Epithelial cell of esophagus (primary cell): ENCODE measurements at regions not wholly inside any gene's neighbourhood (a gene's known extent, or its start where the extent isn't known, plus 50 kb on each side); places are given as distances from the start of the nearest gene placed in this dataset.

Experiments
- DNase-seq: peaks from one replicate; pipeline ENCODE4 v3.0.0; 2010; ENCODE audit warnings: low read depth
- H3K4me3 ChIP-seq: 2 replicates; pipeline ENCODE4 v1.5.1; 2011; ENCODE audit warnings: mild to moderate bottlenecking, low read length, control low read depth
- TF ChIP-seq, protein P1 (sequence below): IDR thresholded peaks from 2 replicates; pipeline ENCODE4 v1.5.1; 2011; ENCODE audit warnings: low read depth, mild to moderate bottlenecking, low read length, control low read depth, inconsistent platforms; ENCODE audit not compliant: insufficient read depth; ENCODE audit errors: missing control alignments

DNA sequence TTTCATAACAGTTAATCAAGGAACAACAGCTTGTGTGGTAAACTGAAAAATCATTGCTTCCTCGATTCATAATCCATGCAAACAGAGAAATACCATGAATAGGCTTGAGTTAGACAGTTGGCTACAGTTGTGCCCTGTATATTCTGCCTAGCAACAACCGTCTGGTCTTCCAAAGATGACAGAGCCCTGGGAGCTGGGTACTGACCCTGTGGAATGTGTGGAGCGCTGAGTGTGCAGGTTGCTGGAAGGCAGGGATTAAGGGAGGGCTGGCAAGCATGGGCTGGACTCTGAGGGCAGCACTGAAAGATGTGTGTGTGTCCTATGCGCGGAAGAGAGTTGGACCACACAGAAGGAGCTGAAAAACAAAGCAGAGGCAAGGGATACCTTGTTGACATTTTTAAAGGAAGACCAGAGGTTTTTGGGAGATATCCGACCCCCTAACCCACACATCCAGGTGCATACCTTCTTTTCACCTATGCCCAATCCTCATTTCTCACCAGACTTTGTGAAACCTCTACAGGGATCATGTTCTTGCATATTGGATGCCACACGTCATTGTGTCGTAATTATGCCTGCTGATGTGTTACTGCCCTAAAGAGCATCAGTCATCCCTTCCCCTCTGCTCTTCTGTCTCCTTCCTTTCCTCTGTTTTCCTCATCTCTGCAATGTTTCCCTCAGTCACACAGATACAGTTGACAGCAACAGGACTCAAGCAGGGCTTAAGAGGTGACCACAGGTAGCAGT lies 58.2 kb upstream of the VGLL2 start:
- no peak overlapping the region for H3K4me3 ChIP-seq
- TF ChIP-seq, protein P1, sequence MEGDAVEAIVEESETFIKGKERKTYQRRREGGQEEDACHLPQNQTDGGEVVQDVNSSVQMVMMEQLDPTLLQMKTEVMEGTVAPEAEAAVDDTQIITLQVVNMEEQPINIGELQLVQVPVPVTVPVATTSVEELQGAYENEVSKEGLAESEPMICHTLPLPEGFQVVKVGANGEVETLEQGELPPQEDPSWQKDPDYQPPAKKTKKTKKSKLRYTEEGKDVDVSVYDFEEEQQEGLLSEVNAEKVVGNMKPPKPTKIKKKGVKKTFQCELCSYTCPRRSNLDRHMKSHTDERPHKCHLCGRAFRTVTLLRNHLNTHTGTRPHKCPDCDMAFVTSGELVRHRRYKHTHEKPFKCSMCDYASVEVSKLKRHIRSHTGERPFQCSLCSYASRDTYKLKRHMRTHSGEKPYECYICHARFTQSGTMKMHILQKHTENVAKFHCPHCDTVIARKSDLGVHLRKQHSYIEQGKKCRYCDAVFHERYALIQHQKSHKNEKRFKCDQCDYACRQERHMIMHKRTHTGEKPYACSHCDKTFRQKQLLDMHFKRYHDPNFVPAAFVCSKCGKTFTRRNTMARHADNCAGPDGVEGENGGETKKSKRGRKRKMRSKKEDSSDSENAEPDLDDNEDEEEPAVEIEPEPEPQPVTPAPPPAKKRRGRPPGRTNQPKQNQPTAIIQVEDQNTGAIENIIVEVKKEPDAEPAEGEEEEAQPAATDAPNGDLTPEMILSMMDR, result no peak
- peak; percentile 49 for DNase-seq

DNA sequence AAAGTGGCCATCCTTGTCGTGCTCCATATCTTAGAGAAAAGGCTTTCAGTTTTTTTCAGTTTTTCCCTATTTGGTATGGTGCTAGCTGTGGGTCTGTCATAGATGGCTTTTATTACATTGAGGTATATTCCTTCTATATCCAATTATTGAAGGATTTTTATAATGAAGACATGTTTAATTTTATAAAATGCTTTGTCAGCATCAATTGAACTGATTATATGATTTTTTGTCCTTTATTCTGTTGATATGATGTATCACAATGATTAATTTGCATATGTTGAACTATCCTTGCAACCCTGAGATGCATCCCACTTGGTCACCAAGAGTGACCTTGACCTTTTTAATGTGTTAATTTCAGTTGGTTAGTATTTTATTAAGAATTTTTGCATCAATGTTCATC lies 55.1 kb upstream of the VGLL2 start:
- no peak overlapping the region for H3K4me3 ChIP-seq
- no peak for DNase-seq
- TF ChIP-seq, protein P1, result no peak

DNA sequence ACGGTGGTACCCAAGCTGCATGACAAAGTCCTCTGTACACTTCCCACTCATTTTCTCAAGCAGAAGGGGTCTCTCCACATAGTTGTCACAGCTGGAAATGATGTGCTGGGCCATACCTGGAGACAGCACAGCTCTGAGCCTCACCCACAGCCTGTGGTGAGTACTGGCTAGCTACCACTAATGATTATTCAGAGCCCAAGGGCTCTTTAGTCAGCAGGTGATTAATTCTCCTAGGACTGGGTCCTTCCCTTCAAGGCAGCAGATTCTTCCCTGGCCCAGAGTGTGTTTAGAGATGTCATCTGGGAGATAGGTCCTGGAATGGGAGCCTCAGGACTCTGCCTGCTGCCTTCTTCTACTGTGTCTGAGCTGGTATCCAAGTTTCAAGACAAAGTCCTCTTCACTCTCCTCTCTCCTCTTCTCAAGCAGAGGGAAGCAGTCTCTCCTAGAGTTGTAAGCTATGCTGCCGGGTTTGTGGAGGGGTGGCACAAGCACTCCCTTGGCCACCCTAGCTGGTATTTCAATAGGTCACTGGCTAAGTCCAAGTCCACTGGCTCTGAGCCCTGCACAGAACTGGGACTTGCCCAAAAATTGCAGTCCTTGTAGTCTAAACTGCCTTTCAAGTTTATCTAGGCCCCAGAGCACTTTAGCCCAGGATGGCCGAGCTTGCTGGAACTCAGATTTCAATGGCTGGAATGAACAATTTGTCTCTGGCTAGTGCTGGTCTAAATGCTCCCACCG lies 49.8 kb upstream of the VGLL2 start:
- DNase-seq, result peak; percentile 43
- no peak overlapping the region for H3K4me3 ChIP-seq
- TF ChIP-seq, protein P1, result no peak
